NCI-H2171 treated with DMSO at 0.1 percent for 48 hours (cell line): ENCODE measurements at regions not wholly inside any gene's neighbourhood (a gene's known extent, or its start where the extent isn't known, plus 50 kb on each side); places are given as distances from the start of the nearest gene placed in this dataset.
"Not testable (repeated sequence)": the region's sequence is repeated elsewhere in the genome, so short reads cannot be mapped to it uniquely, and the experiment has no call there.

Experiments used
- DNase-seq: peaks from one replicate; lab custom pipeline; 2025; lab: John Stamatoyannopoulos, UW

DNA sequence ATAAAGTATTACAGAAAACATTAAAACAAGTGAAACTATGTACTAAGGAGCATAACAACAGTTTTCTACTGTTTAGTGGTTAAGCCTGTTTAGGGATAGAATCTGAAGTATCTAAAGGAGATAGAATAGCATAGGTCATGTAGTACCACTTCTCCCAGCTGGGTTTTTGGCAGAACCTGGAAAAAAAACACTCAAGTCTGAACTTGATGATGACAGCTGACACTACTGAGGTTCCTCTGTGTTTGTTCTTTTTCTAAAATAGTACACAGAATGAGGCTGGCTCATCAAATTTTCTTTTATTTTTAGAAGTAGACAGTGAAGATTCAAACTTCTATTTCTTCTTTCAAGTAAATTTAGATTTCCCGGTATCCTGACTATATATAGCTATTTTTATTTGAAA lies 203.8 kb upstream of the ACO1 start:
- no peak for DNase-seq

DNA sequence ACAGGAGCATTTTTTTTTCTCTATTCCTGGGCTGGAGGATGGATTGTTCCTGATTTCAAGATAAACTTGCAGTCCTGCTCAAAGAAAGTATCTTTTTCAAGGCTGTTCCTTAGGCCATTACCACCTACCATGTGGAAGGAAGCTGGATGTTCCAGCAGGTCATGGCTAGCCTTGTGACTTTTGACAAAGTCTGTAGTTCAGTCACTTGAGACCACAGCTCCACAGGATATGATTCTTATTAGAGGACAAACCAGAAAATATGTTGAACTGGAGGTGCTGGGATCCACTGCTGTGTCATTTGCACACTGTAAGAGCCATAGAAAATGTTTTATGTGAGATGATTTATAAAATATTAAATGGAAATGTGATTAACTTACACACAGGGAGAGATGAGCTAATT lies 184.2 kb upstream of the ACO1 start:
- no peak for DNase-seq

DNA sequence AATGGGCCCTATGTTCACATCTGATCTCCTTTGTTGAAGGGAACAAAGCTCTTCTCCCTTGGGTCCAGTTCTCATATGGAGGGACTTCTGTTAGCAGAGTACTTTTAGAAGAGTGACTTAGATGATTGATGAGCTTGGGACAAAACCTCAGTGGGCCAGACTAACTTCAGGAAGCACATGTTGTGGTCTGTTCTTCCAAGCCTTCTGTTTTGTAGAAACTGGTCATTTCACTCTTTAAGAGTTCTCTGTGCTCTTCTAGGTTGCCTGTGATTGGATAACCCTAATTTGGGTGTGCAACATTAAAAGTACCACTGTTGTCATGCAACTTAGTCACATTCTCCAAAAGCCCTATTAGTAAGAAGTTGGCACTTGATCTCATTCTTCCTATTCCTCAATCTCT lies 183.5 kb upstream of the ACO1 start:
- no peak for DNase-seq

- DNase-seq = not testable (repeated sequence)
Observed at GRCh38 chr9:32209164-32209563, 175.3 kb upstream of the ACO1 start.

- no peak for DNase-seq
Observed at GRCh38 chr9:32218100-32218767, 166.2 kb upstream of the ACO1 start.

DNA sequence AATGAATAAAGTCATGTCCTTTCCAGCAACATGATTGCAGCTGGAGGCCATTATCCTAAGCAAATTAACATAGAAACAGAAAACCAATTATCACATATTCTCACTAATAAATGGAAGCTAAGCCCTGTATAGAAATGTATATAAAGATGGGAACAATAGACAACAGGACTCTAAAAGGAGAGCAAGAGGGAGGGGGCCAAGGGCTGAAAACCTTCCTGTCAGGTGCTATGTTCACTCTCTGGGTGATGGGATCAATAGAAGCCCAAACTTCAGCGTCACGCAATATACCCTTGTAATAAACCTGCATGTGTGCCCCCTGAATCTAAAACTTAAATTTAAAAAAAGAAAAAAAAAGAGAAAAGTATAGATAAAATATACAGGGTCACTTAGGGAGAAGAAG lies 163.7 kb upstream of the ACO1 start:
- DNase-seq = no peak

- DNase-seq = no peak
Observed at GRCh38 chr9:32234451-32234850, 150.0 kb upstream of the ACO1 start.

DNA sequence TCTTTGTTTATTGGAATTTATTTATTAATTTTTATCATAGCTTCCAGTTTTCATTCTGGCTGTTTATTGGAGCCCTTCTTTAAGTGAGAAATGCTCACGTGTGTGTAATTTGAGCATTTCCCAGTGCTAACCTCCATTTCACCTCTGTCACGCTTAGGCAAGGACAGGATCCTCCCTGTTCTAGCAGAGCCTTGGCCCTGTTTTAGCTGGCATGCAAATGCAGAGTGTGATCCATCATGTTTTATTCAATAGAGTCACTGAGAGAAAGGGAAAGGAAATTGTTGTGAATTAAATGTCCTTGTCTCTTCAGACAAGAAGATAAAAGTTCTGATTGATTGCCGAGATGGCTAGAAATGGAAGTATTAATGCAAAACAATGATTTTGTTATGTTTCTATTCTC lies 137.3 kb upstream of the ACO1 start:
- no peak for DNase-seq

GRCh38 chr9:32248189-32248712 lies 136.2 kb upstream of the ACO1 start:
- DNase-seq = no peak

DNA sequence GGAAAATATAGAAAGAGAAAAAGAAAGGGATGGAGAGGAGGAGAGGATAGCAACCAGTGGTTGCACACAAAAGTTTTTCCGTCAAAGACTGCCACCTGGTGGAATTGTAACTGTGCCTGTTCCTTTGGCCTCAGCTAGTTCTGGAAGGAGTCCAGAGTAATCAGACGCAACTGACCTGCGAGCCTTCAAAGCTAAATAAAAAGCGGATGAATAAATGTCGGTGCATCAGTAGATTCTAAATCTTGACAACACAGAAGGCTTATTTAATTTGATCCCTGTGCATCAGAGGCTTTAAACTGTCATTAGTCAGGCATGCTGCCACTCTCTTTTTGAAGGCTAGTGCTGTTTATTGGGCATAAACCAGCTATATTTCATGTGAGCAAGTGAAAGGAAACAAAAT lies 132.9 kb upstream of the ACO1 start:
- DNase-seq = peak; percentile 1

DNA sequence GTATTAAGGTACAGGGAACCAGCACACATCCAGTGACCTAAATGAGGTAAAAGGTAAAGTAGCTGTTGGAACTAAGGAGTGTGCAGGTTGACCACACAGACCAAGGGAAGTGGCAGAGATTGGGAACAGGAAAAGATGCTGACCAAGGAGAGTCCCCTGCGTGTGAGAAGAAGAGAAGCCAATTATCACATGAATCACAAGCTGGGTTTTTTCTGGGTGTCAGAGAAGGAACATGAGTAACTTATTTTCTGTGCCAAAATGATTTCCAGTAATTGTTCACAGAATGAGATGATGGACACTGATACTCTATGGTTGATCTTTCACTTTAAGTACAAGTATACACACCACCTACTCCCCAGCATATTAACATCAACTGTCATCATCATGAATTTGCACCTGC lies 130.7 kb upstream of the ACO1 start:
- DNase-seq = no peak

- no peak for DNase-seq
Observed at GRCh38 chr9:32255026-32255425, 129.4 kb upstream of the ACO1 start.

DNA sequence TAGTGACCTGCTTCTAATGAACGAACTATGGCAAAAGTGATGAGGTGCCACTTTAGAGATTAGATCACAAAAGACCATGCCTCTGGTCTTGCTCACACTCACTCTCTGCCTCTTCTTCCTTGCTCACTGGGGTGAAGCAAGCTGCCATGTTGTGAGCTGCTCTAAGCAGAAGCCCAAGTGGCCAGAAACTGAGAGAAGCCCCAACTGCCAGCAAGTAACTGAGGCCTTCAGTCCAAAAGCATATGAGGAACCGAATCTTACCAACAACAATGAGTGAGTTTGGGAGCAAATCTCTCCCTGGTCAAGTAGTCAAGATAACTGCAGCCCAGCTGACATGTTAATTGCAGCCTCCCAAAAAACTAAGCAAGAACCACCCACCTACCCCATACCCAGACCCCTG lies 126.0 kb upstream of the ACO1 start:
- DNase-seq = no peak

- DNase-seq = no peak
Observed at GRCh38 chr9:32260151-32260862, 124.1 kb upstream of the ACO1 start.

- no peak for DNase-seq
Observed at GRCh38 chr9:32264170-32264864, 120.1 kb upstream of the ACO1 start.

DNA sequence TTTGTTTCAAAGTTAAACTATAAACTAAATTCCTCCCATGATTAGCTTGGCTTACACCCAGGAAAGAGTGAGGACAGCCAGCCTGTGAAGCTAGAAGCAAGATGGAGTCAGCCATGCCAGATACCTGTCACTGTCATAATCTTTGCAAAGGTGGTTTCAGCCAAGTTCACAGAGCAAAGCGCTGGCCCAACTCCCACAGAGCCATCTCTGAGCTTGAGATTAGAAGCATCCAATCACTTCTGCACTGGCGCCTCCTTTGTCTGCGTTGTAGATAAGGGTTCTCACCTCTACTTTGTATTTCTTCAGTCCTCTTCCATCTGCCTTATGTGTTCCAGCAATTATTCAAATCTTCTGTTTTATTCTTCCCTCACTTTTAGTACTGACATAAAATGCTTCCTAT lies 119.4 kb upstream of the ACO1 start:
- no peak for DNase-seq

GRCh38 chr9:32278991-32279390 lies 105.5 kb upstream of the ACO1 start:
- DNase-seq = no peak

DNA sequence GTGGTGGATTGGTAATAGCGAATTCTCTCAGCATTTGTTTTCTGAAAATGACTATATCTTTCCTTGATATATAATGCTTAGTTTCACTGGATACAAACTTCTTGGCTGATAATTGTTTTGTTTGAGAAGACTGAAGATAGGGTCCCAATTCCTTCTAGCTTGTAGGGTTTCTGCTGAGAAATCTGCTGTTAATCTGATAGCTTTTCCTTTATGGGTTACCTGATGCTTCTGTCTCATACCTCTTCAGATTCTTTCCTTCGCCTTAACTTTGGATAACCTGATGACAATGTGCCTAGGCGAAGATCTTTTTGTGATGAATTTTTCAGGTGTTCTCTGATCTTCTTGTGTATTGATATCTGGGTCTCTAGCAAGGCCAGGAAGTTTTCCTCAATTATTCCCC lies 94.7 kb upstream of the ACO1 start:
- no peak for DNase-seq

DNA sequence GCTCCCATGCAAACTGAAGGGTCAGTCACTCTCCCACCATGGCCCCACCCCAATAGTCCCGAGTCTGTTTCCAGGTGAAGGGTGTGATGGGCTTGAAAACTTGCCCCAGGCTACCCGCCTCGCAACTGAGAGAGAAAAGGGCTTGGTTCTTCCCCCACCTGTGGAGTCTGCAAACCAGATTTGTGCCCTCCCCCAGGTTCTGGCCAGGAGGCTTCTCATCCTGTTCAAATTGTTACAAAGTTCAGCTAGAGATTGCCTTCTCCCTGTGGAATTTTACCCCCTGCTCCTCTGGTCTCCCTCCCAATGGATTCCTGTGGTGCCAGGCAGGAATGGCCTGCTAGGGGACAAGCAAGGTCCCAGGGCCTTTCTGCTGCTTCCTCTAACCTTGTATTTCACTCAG lies 93.1 kb upstream of the ACO1 start:
- DNase-seq = no peak

DNA sequence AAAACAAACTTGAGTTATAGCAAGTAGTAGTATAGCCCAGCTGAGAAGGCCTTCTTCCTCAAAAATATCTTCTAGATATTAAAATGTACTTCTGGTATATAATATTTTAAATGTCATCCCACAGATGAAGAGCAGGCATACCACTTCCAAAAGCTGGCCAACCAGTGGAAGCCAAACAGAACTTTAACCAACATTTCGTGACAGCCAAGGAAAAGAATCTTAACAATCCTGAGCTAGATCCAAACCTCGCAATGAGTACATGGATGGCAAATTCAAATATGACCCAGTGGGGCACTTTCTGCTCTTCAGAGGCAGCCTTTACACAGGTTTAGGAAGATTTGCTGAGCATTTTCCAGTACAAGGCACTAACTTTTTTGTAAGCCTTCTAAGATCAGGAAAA lies 91.8 kb upstream of the ACO1 start:
- no peak for DNase-seq

DNA sequence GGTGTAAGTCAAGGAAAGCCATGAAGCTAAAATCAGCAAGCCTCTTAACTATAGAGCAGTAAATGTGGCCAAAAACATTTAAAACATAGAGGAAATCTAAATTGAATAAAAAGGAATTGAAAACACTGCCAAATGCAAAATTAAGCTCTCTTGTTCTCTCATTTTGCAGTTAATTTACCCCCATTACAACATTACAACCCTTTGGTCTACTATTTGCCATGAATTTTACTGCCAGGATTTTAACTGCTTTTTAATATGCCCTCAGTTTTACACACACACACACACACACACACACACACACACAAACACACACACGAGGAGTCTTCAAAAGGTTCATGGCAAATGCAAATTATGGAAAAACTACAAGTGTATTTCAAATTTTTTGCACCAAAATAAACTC lies 91.4 kb upstream of the ACO1 start:
- no peak for DNase-seq

GRCh38 chr9:32294106-32294505 lies 90.3 kb upstream of the ACO1 start:
- DNase-seq = no peak

GRCh38 chr9:32300373-32300772 lies 84.1 kb upstream of the ACO1 start:
- DNase-seq = no peak
